ENCODE measurements at regions not wholly inside any gene's neighbourhood (a gene's known extent, or its start where the extent isn't known, plus 50 kb on each side); places are given as distances from the start of the nearest gene placed in this dataset.
A peak's percentile ranks its signal among the peaks of the same experiment; 100 is the strongest.

- no peaks in the 10 kb centered on the region for H3K27me3 Mint-ChIP-seq (ENCODE audit: insufficient read depth)
- Histone ChIP-seq H3K9me3 (ENCODE audit: control insufficient read depth, low read length) (no peaks in the 10 kb centered on the region), H3K36me3 (ENCODE audit: control insufficient read depth, insufficient read depth, low read length) (no peaks in the 10 kb centered on the region), H3K27me3 (ENCODE audit: control insufficient read depth, insufficient read depth, low read length, poor library complexity, severe bottlenecking) (no peaks in the 10 kb centered on the region), H3K27ac (ENCODE audit: low read depth, low read length) (peak overlapping the region; percentile 3), H3K4me1 (ENCODE audit: control insufficient read depth, insufficient read depth, low read length) (no peaks in the 10 kb centered on the region), H3K9ac (ENCODE audit: extremely low read depth, low read length, poor library complexity, severe bottlenecking) (no peak overlapping the region), H3K4me3 (ENCODE audit: low read length) (peak overlapping the region; percentile 51)
- H3K9me3 Mint-ChIP-seq: no peaks in the 10 kb centered on the region
- H3K4me3 Mint-ChIP-seq: peak overlapping the region; percentile 25
- DNase-seq: peak; percentile 90
- peaks cover 33% of the 10 kb centered on the region for H3K4me1 Mint-ChIP-seq
- H3K27ac Mint-ChIP-seq: peak overlapping the region; percentile 78
- 15 to 17% methylated on average over 5 to 6 of the region's 6 CpGs for WGBS, 2 experiments (ENCODE audit: insufficient coverage in 1 of 2, insufficient read length in 1 of 2)
- H3K36me3 Mint-ChIP-seq (ENCODE audit: low read depth): no peaks in the 10 kb centered on the region
- TF ChIP-seq CTCF (conservative IDR thresholded peaks at IDR 0.05): no peak
These were observed 195.5 kb upstream of the NFIA start for GRCh38 chr1:60886793-60887331.

DNA sequence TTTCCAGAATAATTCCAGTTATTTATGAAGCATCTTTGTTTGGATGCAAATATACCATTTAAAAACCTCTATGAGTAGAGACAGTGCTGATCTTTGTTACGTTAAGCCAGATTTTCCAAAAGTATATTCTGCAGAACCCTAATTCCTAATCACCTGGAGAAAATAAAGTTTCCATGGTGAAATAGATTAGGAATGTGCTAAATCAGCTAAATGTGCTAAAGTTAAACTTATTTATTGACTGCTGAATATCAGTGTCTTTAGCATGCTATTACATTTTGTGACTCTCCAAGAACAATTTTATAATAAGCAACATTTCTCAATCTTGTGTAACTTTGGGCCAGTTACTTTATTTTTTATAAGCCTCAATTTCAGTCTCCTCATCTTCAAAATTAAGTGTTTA is 196.3 kb upstream of the NFIA start:
- no peaks in the 10 kb centered on the region for H3K27me3 ChIP-seq (ENCODE audit: control insufficient read depth, insufficient read depth, low read length, poor library complexity, severe bottlenecking)
- H3K9ac ChIP-seq (ENCODE audit: extremely low read depth, low read length, poor library complexity, severe bottlenecking): no peak overlapping the region
- no peaks in the 10 kb centered on the region for H3K9me3 ChIP-seq (ENCODE audit: control insufficient read depth, low read length)
- H3K4me1 ChIP-seq (ENCODE audit: control insufficient read depth, insufficient read depth, low read length): no peaks in the 10 kb centered on the region
- H3K4me1 Mint-ChIP-seq: peaks cover 25% of the 10 kb centered on the region
- TF ChIP-seq CTCF (conservative IDR thresholded peaks at IDR 0.05): no peak
- DNase-seq: no peak
- H3K4me3 Mint-ChIP-seq: no peak overlapping the region
- H3K27ac Mint-ChIP-seq: no peak overlapping the region
- no peaks in the 10 kb centered on the region for H3K9me3 Mint-ChIP-seq
- H3K36me3 ChIP-seq (ENCODE audit: control insufficient read depth, insufficient read depth, low read length): no peaks in the 10 kb centered on the region
- no peaks in the 10 kb centered on the region for H3K27me3 Mint-ChIP-seq (ENCODE audit: insufficient read depth)
- H3K27ac ChIP-seq (ENCODE audit: low read depth, low read length): no peak overlapping the region
- WGBS, 2 experiments (ENCODE audit: insufficient coverage in 1 of 2, insufficient read length in 1 of 2): 100% methylated on average over 1 of the region's 1 CpG; no CpG with 5 or more reads in 1 of the 2 experiments
- H3K4me3 ChIP-seq (ENCODE audit: low read length): no peak overlapping the region
- H3K36me3 Mint-ChIP-seq (ENCODE audit: low read depth): no peaks in the 10 kb centered on the region

DNA sequence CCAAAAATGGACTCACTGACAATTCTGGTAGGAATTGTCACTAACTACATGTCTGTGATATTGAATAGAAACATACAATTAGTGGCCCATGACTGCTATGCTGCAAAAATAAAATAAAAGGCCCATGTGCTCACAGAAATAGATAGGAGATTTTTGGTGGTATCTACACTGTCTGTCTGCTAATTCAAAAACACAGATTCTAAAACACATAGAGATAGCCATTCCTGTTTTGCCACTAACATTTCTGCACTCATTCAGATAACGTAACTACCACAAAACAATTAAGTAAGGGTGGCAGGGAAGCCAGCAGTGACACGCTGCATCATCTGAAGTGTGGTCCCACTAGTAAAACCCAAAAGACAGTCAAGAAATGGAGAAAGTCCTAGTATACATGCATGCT is 202.2 kb upstream of the NFIA start:
- no peaks in the 10 kb centered on the region for H3K4me1 Mint-ChIP-seq
- H3K9me3 Mint-ChIP-seq: no peaks in the 10 kb centered on the region

More for the DNA sequence above, 202.2 kb upstream of the NFIA start:
- H3K4me3 ChIP-seq (ENCODE audit: low read length): no peak overlapping the region
- no peak for TF ChIP-seq CTCF (conservative IDR thresholded peaks at IDR 0.05)
- H3K27ac Mint-ChIP-seq: no peak overlapping the region
- no peak overlapping the region for H3K4me3 Mint-ChIP-seq
- H3K27me3 ChIP-seq (ENCODE audit: control insufficient read depth, insufficient read depth, low read length, poor library complexity, severe bottlenecking): no peaks in the 10 kb centered on the region
- H3K27ac ChIP-seq (ENCODE audit: low read depth, low read length): no peak overlapping the region
- WGBS, 2 experiments (ENCODE audit: insufficient coverage in 1 of 2, insufficient read length in 1 of 2): 98 to 100% methylated on average over 2 of the region's 2 CpGs
- no peaks in the 10 kb centered on the region for H3K36me3 ChIP-seq (ENCODE audit: control insufficient read depth, insufficient read depth, low read length)
- no peaks in the 10 kb centered on the region for H3K27me3 Mint-ChIP-seq (ENCODE audit: insufficient read depth)
- no peaks in the 10 kb centered on the region for H3K9me3 ChIP-seq (ENCODE audit: control insufficient read depth, low read length)
- no peak overlapping the region for H3K9ac ChIP-seq (ENCODE audit: extremely low read depth, low read length, poor library complexity, severe bottlenecking)
- no peaks in the 10 kb centered on the region for H3K36me3 Mint-ChIP-seq (ENCODE audit: low read depth)
- no peak for DNase-seq
- no peaks in the 10 kb centered on the region for H3K4me1 ChIP-seq (ENCODE audit: control insufficient read depth, insufficient read depth, low read length)
